LNCAP (cell line): ENCODE measurements at regions not wholly inside any gene's neighbourhood (a gene's known extent, or its start where the extent isn't known, plus 50 kb on each side); places are given as distances from the start of the nearest gene placed in this dataset.

Source experiments
- CTCF ChIP-seq: fragments of 450-650 bp; IDR thresholded peaks from 2 replicates; pipeline ENCODE4 v1.5.1; 2017; ENCODE audit warnings: mild to moderate bottlenecking

GRCh38 chr5:125710745-125711144 lies 712.5 kb upstream of the GRAMD2B start:
- TF ChIP-seq CTCF, result no peak

- TF ChIP-seq CTCF, result no peak
Observed at GRCh38 chr5:125712397-125712796, 710.8 kb upstream of the GRAMD2B start.

- TF ChIP-seq CTCF, result no peak
Observed at GRCh38 chr5:125713109-125713805, 710.0 kb upstream of the GRAMD2B start.

- TF ChIP-seq CTCF, result no peak
Observed at GRCh38 chr5:125715216-125715615, 708.0 kb upstream of the GRAMD2B start.

GRCh38 chr5:125717209-125717608 lies 706.0 kb upstream of the GRAMD2B start:
- no peak for TF ChIP-seq CTCF

- no peak for TF ChIP-seq CTCF
Observed at GRCh38 chr5:125719681-125720347, 703.4 kb upstream of the GRAMD2B start.

- TF ChIP-seq CTCF, result no peak
Observed at GRCh38 chr5:125720348-125720685, 702.9 kb upstream of the GRAMD2B start.
